Epithelial cell of esophagus (primary cell): ENCODE measurements at regions not wholly inside any gene's neighbourhood (a gene's known extent, or its start where the extent isn't known, plus 50 kb on each side); places are given as distances from the start of the nearest gene placed in this dataset.

ENCODE experiments used
- DNase-seq: peaks from one replicate; pipeline ENCODE4 v3.0.0; 2010; ENCODE audit warnings: low read depth
- H3K4me3 ChIP-seq: 2 replicates; pipeline ENCODE4 v1.5.1; 2011; ENCODE audit warnings: mild to moderate bottlenecking, low read length, control low read depth
- CTCF ChIP-seq: IDR thresholded peaks from 2 replicates; pipeline ENCODE4 v1.5.1; 2011; ENCODE audit warnings: low read depth, mild to moderate bottlenecking, low read length, control low read depth, inconsistent platforms; ENCODE audit not compliant: insufficient read depth; ENCODE audit errors: missing control alignments

DNA sequence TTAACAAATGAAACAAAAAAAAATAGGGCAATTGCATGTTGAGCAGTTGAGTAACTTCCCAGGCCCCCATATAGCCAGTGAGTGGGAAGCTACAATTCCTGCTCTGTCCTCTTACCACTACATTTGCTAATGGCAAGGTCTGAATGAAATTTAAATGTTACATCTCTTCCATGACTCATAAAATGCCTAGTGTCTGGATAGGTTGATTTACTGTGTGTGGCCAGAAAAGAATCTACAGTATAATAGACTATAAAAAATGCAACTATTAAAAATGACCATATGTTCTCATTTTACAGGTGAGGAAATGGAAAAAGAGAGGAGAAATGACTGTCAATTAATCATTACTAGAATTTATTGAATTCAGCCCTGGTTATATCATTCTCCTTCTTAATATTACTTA, 1199.3 kb downstream of the CDH11 start:
- no peak for DNase-seq
- H3K4me3 ChIP-seq, result no peak overlapping the region

GRCh38 chr16:63921737-63922295, 1200.0 kb downstream of the CDH11 start:
- DNase-seq, result no peak
- no peak overlapping the region for H3K4me3 ChIP-seq
- TF ChIP-seq CTCF, result no peak

More for the DNA sequence above, 1199.3 kb downstream of the CDH11 start:
- TF ChIP-seq CTCF, result no peak

DNA sequence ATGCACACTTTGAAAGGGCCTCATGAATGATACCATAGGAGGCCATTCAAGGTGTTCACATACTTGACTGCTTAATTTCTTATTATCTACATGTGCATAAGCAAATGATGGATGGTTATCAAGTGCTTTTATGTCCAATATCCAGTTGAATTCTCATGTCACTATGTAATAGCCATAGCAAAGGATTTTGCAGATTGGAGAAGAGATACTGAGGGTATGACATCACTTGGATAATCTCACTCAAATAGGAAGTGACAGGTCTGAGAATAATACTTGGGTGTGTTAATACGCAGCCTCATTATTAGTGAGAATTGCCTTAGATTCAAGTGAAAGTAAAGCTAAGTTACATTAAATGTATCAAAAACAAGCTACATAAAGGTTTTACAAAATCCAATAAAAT, 1208.6 kb downstream of the CDH11 start:
- DNase-seq, result no peak
- no peak for TF ChIP-seq CTCF

DNA sequence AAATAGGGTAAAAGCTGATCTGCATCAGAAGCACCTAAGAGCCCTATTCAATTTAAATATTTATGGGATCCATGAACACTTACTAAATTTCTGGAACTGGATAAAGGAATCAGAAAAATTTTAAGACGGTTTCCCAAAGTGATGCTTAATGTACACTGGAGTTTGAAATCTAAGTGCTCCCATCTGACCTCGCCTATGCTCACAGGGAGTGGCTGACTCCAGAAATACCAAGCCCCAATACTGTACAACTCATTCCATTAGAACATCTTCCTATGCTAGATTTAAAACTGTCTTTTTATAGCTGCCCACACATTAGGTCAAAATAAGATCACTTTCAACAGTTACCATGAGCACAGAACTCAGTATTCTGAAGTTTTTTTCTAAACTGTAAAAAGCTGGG, 1214.6 kb downstream of the CDH11 start:
- no peak for TF ChIP-seq CTCF
- no peak for DNase-seq
- no peak overlapping the region for H3K4me3 ChIP-seq

More for the DNA sequence above, 1208.6 kb downstream of the CDH11 start:
- H3K4me3 ChIP-seq, result no peak overlapping the region

GRCh38 chr16:63904930-63905329, 1216.9 kb downstream of the CDH11 start:
- H3K4me3 ChIP-seq, result no peak overlapping the region
- no peak for TF ChIP-seq CTCF
- DNase-seq, result no peak

GRCh38 chr16:63904182-63904581, 1217.7 kb downstream of the CDH11 start:
- no peak for DNase-seq

More at GRCh38 chr16:63904182-63904581, 1217.7 kb downstream of the CDH11 start:
- H3K4me3 ChIP-seq, result no peak overlapping the region
- TF ChIP-seq CTCF, result no peak
